Fibroblast of lung (primary cell): ENCODE measurements at regions not wholly inside any gene's neighbourhood (a gene's known extent, or its start where the extent isn't known, plus 50 kb on each side); places are given as distances from the start of the nearest gene placed in this dataset.

ENCODE experiments used
- DNase-seq, 2 donors: peaks; one replicate each; pipeline versions ENCODE4 v3.0.0 to v3.0.0-alpha.2; 2010; ENCODE audit warnings: low read depth in 2 of 2
- H2AFZ ChIP-seq: 2 replicates; pipeline ENCODE4 v1.5.1; 2012; ENCODE audit warnings: low read length, control low read depth, inconsistent platforms
- H3K27ac ChIP-seq: 2 replicates; pipeline ENCODE4 v1.5.1; 2011; ENCODE audit warnings: low read length, control low read depth; ENCODE audit not compliant: insufficient read depth
- H3K27me3 ChIP-seq: 2 replicates; pipeline ENCODE4 v1.5.1; 2011; ENCODE audit warnings: mild to moderate bottlenecking, low read length; ENCODE audit not compliant: control insufficient read depth, insufficient read depth
- H3K36me3 ChIP-seq: 2 replicates; pipeline ENCODE4 v1.5.1; 2011; ENCODE audit warnings: low read length; ENCODE audit not compliant: control insufficient read depth, insufficient read depth
- H3K4me1 ChIP-seq: 2 replicates; pipeline ENCODE4 v1.5.1; 2011; ENCODE audit warnings: low read length; ENCODE audit not compliant: control insufficient read depth, insufficient read depth; ENCODE audit errors: extremely low read depth
- H3K4me2 ChIP-seq: 2 replicates; pipeline ENCODE4 v1.5.1; 2011; ENCODE audit warnings: low read length, control low read depth; ENCODE audit not compliant: insufficient read depth; ENCODE audit errors: extremely low read depth
- H3K4me3 ChIP-seq, 4 experiments: fragments of 200-600 bp in 1 of 4; sonication (generic) in 1 of 4; replicated peaks in 1 of 4; 2 replicates each; pipeline ENCODE4 v1.5.1; 2011 to 2016; ENCODE audit warnings: low read length in 4 of 4, low read depth in 3 of 4, mild to moderate bottlenecking in 3 of 4, control low read depth in 2 of 4, inconsistent platforms in 1 of 4, mixed read lengths in 1 of 4; ENCODE audit not compliant: insufficient read depth in 1 of 4; ENCODE audit errors: control extremely low read depth in 1 of 4
- H3K79me2 ChIP-seq: 2 replicates; pipeline ENCODE4 v1.5.1; 2012; ENCODE audit warnings: mild to moderate bottlenecking, low read length, inconsistent platforms; ENCODE audit not compliant: control insufficient read depth, insufficient read depth
- H3K9ac ChIP-seq: 2 replicates; pipeline ENCODE4 v1.5.1; 2011; ENCODE audit warnings: mild to moderate bottlenecking, low read length, control low read depth; ENCODE audit not compliant: insufficient read depth
- H3K9me3 ChIP-seq: 2 replicates; pipeline ENCODE4 v1.5.1; 2012; ENCODE audit warnings: low read depth, low read length; ENCODE audit not compliant: control insufficient read depth, insufficient read depth
- H4K20me1 ChIP-seq: 2 replicates; pipeline ENCODE4 v1.5.1; 2011; ENCODE audit warnings: low read length; ENCODE audit not compliant: control insufficient read depth, insufficient read depth; ENCODE audit errors: extremely low read depth
- EZH2 ChIP-seq: IDR thresholded peaks from 2 replicates; pipeline ENCODE4 v1.5.1; 2012; ENCODE audit warnings: low read length, control low read depth, mild to moderate bottlenecking; ENCODE audit errors: missing control alignments
- TF ChIP-seq, protein P1 (sequence below), 2 donors: IDR thresholded peaks in 1 of 2; conservative IDR thresholded peaks in 1 of 2; 1 replicate in 1 of 2; 2 replicates in 1 of 2; pipeline ENCODE4 v1.5.1; 2011 to 2012; ENCODE audit warnings: low read length in 2 of 2, control low read depth in 1 of 2, inconsistent platforms in 1 of 2, low read depth in 1 of 2, mild to moderate bottlenecking in 1 of 2

DNA sequence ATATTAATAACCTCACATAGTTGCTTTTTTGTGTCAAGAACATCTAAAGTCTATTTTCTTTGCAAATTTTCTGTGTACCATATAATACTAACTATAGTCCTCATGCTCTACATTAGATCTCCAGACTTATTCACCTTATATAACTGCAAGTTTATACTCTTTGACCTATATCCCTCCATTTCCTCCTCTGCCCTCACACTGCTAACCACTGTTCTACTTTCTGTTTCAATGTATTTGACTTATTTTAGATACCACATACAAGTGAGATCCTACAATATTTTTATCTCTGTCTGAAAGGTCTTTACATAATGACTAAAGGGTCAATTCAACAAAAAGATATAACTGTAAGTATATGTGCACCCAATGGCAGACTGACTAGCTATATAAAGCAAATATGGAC, 789.7 kb upstream of the ZNF608 start:
- TF ChIP-seq EZH2 = no peak
- TF ChIP-seq, protein P1, sequence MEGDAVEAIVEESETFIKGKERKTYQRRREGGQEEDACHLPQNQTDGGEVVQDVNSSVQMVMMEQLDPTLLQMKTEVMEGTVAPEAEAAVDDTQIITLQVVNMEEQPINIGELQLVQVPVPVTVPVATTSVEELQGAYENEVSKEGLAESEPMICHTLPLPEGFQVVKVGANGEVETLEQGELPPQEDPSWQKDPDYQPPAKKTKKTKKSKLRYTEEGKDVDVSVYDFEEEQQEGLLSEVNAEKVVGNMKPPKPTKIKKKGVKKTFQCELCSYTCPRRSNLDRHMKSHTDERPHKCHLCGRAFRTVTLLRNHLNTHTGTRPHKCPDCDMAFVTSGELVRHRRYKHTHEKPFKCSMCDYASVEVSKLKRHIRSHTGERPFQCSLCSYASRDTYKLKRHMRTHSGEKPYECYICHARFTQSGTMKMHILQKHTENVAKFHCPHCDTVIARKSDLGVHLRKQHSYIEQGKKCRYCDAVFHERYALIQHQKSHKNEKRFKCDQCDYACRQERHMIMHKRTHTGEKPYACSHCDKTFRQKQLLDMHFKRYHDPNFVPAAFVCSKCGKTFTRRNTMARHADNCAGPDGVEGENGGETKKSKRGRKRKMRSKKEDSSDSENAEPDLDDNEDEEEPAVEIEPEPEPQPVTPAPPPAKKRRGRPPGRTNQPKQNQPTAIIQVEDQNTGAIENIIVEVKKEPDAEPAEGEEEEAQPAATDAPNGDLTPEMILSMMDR (conservative IDR thresholded peaks at IDR 0.05 in 1 of 2, IDR thresholded peaks at IDR 0.05 in 1 of 2; ENCODE audit: low read depth in 1 of 2, low read length in 2 of 2) = no peak
- Histone ChIP-seq H3K9me3 (no peaks in the 10 kb centered on the region), H3K27me3 (no peaks in the 10 kb centered on the region), H3K79me2 (no peaks in the 10 kb centered on the region), H3K4me2 (no peak overlapping the region), H3K9ac (no peak overlapping the region), H2AFZ (no peak overlapping the region), H3K4me3 (no peak overlapping the region), H4K20me1 (no peaks in the 10 kb centered on the region), H3K27ac (no peak overlapping the region), H3K36me3 (no peaks in the 10 kb centered on the region), H3K4me1 (no peaks in the 10 kb centered on the region)
- no peak for DNase-seq

DNA sequence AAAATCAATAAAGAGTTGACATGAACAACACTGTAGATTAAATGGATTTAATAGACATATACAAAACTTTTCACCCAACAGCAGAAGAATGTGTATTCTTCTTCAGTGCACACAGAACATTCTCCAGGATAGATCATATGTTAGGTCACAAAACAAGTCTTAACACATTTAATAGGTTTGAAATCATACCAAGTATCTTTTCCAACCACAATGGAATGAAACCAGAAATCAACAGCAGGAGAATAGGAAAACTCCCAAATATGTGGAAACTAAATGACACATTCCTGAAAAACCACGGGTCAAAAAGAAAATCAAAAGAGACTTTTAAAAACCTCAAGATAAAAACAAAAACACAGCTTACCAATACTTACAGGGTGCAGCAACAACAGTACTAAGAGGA, 790.1 kb upstream of the ZNF608 start:
- Histone ChIP-seq H3K36me3 (no peaks in the 10 kb centered on the region), H3K9ac (no peak overlapping the region), H3K4me3 (no peak overlapping the region), H3K79me2 (no peaks in the 10 kb centered on the region), H3K27ac (no peak overlapping the region), H3K9me3 (no peaks in the 10 kb centered on the region), H3K27me3 (no peaks in the 10 kb centered on the region), H3K4me2 (no peak overlapping the region), H3K4me1 (no peaks in the 10 kb centered on the region), H4K20me1 (no peaks in the 10 kb centered on the region), H2AFZ (no peak overlapping the region)
- DNase-seq = peak; percentile 48 to 79
- no peak for TF ChIP-seq EZH2
- TF ChIP-seq, protein P1 (conservative IDR thresholded peaks at IDR 0.05 in 1 of 2, IDR thresholded peaks at IDR 0.05 in 1 of 2; ENCODE audit: low read depth in 1 of 2, low read length in 2 of 2) = no peak

DNA sequence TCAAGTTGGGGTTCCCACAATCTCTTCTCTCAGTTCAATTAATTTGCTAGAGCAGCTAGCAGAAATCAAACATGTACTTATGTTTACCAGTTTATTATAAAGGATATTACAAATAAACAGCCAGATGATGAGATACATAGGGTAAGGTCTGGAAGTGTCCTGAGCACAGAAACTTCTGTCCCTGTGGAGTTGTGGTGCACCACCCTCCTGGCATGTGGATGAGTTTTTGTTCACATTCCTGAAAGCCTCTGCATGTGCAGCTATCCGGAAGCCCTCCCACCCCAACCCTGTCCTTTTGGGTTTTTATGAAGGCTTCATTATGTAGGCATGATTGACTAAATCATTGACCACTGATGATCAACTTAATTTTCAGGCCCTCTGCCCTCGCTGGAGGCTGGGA, 791.2 kb upstream of the ZNF608 start:
- Histone ChIP-seq H3K4me3 (no peak overlapping the region), H3K9me3 (no peaks in the 10 kb centered on the region), H3K4me1 (no peaks in the 10 kb centered on the region), H3K79me2 (no peaks in the 10 kb centered on the region), H3K36me3 (no peaks in the 10 kb centered on the region), H3K9ac (no peak overlapping the region), H3K4me2 (no peak overlapping the region), H3K27me3 (no peaks in the 10 kb centered on the region), H2AFZ (no peak overlapping the region), H4K20me1 (no peaks in the 10 kb centered on the region), H3K27ac (no peak overlapping the region)
- TF ChIP-seq, protein P1 (conservative IDR thresholded peaks at IDR 0.05 in 1 of 2, IDR thresholded peaks at IDR 0.05 in 1 of 2; ENCODE audit: low read depth in 1 of 2, low read length in 2 of 2) = no peak
- TF ChIP-seq EZH2 = no peak
- no peak for DNase-seq
